ENCODE measurements at regions not wholly inside any gene's neighbourhood (a gene's known extent, or its start where the extent isn't known, plus 50 kb on each side); places are given as distances from the start of the nearest gene placed in this dataset.

- no peak overlapping the region for H2BK5ac ChIP-seq (ENCODE audit: low read depth, low read length)
- no peak overlapping the region for H2AFZ ChIP-seq (ENCODE audit: low read length)
- H2BK20ac ChIP-seq (ENCODE audit: low read length), result no peak overlapping the region
- H3K36me3 ChIP-seq (ENCODE audit: control insufficient read depth in 2 of 4, insufficient read depth in 4 of 4, low read length in 3 of 4), result no peaks in the 10 kb centered on the region
- H4K8ac ChIP-seq (ENCODE audit: extremely low read depth, insufficient read depth, low read length), result no peak overlapping the region
- no peak overlapping the region for H3K4me3 ChIP-seq (ENCODE audit: extremely low read depth in 1 of 4, insufficient read depth in 2 of 4, low read depth in 3 of 4, low read length in 4 of 4)
- H4K91ac ChIP-seq (replicated peaks; ENCODE audit: insufficient read length, low read length), result no peak overlapping the region
- no peaks in the 10 kb centered on the region for H3K79me1 ChIP-seq (ENCODE audit: low read depth, low read length)
- no peak overlapping the region for H2BK120ac ChIP-seq (replicated peaks; ENCODE audit: low read depth, low read length)
- H3K14ac ChIP-seq (ENCODE audit: insufficient read length), result no peak overlapping the region
- no peak overlapping the region for H2BK15ac ChIP-seq (ENCODE audit: low read length)
- no peak overlapping the region for H2BK12ac ChIP-seq (ENCODE audit: low read depth, low read length)
- FAIRE-seq (no peak), DNase-seq (ENCODE audit: low read depth in 1 of 2, low spot score in 2 of 2) (no peak)
- ChIA-PET CTCF (ENCODE audit: partially characterized antibody) (no interaction called here), POLR2A (ENCODE audit: partially characterized antibody) (no interaction called here)
- no peaks in the 10 kb centered on the region for H3K4me1 ChIP-seq (replicated peaks in 1 of 4; ENCODE audit: control insufficient read depth in 3 of 4, insufficient read depth in 4 of 4, low read length in 3 of 4)
- H4K5ac ChIP-seq (ENCODE audit: insufficient read length, low read depth, low read length), result no peak overlapping the region
- H4K20me1 ChIP-seq (replicated peaks in 1 of 2; ENCODE audit: control insufficient read depth in 1 of 2, insufficient read depth in 2 of 2, low read length in 2 of 2), result no peaks in the 10 kb centered on the region
- H3K56ac ChIP-seq (replicated peaks; ENCODE audit: insufficient read length, low read depth, low read length), result no peak overlapping the region
- H2AK5ac ChIP-seq (ENCODE audit: low read depth, low read length), result no peak overlapping the region
- no peak overlapping the region for H3K4ac ChIP-seq (replicated peaks; ENCODE audit: insufficient read length, low read depth, low read length)
- no peaks in the 10 kb centered on the region for H3K9me3 ChIP-seq (ENCODE audit: insufficient read depth in 2 of 2, low read depth in 1 of 2, low read length in 1 of 2)
- H3K23me2 ChIP-seq (ENCODE audit: low read depth, low read length), result no peaks in the 10 kb centered on the region; the same call in 1 of the 2 replicates
- TF ChIP-seq RBBP5 (IDR thresholded peaks at IDR 0.05; ENCODE audit: borderline replicate concordance, low read depth, low read length) (no peak), ATF2 (IDR thresholded peaks at IDR 0.05; ENCODE audit: low read length) (no peak), TEAD4 (IDR thresholded peaks at IDR 0.05; ENCODE audit: low read depth, low read length) (no peak), CTBP2 (IDR thresholded peaks at IDR 0.05; ENCODE audit: borderline replicate concordance, insufficient read depth, insufficient read length, low read length) (no peak), NRF1 (IDR thresholded peaks at IDR 0.05; ENCODE audit: low read depth, low read length) (no peak), SP4 (IDR thresholded peaks at IDR 0.05; ENCODE audit: low read length) (no peak), TBP (IDR thresholded peaks at IDR 0.05; ENCODE audit: low read depth, low read length) (no peak), SP1 (IDR thresholded peaks at IDR 0.05; ENCODE audit: low read depth, low read length) (no peak), SUZ12 (IDR thresholded peaks at IDR 0.05; ENCODE audit: low read length) (no peak), POLR2A (IDR thresholded peaks at IDR 0.05; ENCODE audit: control extremely low read depth in 1 of 2, low read depth in 2 of 2, low read length in 2 of 2) (no peak), KDM4A (IDR thresholded peaks at IDR 0.05; ENCODE audit: low read depth, low read length, severe bottlenecking) (no peak), TAF7 (optimal IDR thresholded peaks at IDR 0.05; ENCODE audit: borderline replicate concordance, low read depth, low read length) (no peak), POLR2AphosphoS5 (IDR thresholded peaks at IDR 0.05; ENCODE audit: low read depth, low read length) (no peak)
- H3K27ac ChIP-seq (ENCODE audit: low read depth, low read length), result no peak overlapping the region
- peaks cover 0 to 1% (median 0%) of the 10 kb centered on the region in 4 experiments; a peak in 1 of 7 replicates for H3K27me3 ChIP-seq (replicated peaks in 1 of 4; ENCODE audit: control insufficient read depth in 3 of 4, extremely low read depth in 1 of 4, insufficient read depth in 3 of 4, low read length in 3 of 4)
- H3K79me2 ChIP-seq (ENCODE audit: control insufficient read depth in 1 of 2, insufficient read depth in 2 of 2, low read length in 2 of 2), result no peaks in the 10 kb centered on the region
- H3K4me2 ChIP-seq (ENCODE audit: insufficient read depth in 1 of 2, low read depth in 2 of 2, low read length in 2 of 2), result no peak overlapping the region
- H3K23ac ChIP-seq (ENCODE audit: insufficient read length), result no peak overlapping the region
- H3K9ac ChIP-seq (replicated peaks in 1 of 4; ENCODE audit: extremely low read depth in 1 of 4, low read depth in 3 of 4, low read length in 3 of 4), result no peak overlapping the region
- no peak overlapping the region for H3K18ac ChIP-seq (ENCODE audit: extremely low read depth, low read length)
Measured at GRCh38 chr15:45903283-45903682, 268.5 kb downstream of the SQOR start.

All from H1 (cell line).